Hematopoietic multipotent progenitor cell treated with erythropoietin and hydrocortisone succinate and interleukin-3 and kit ligand, for 8 days (in vitro differentiated cells): ENCODE measurements at regions not wholly inside any gene's neighbourhood (a gene's known extent, or its start where the extent isn't known, plus 50 kb on each side); places are given as distances from the start of the nearest gene placed in this dataset.

Experiments
- DNase-seq: peaks from one replicate; pipeline ENCODE4 v3.0.0-alpha.2; 2015

- no peak for DNase-seq
Measured at GRCh38 chr10:65430979-65431378, 1494.9 kb upstream of the LRRTM3 start.

- DNase-seq, result no peak
Measured at GRCh38 chr10:65470986-65471385, 1454.8 kb upstream of the LRRTM3 start.

- no peak for DNase-seq
Measured at GRCh38 chr10:65482848-65483247, 1443.0 kb upstream of the LRRTM3 start.

- no peak for DNase-seq
Measured at GRCh38 chr10:65491799-65492198, 1434.0 kb upstream of the LRRTM3 start.

GRCh38 chr10:65496541-65496940 lies 1429.3 kb upstream of the LRRTM3 start:
- DNase-seq, result no peak

GRCh38 chr10:65497837-65498236 lies 1428.0 kb upstream of the LRRTM3 start:
- no peak for DNase-seq

- no peak for DNase-seq
Measured at GRCh38 chr10:65500716-65501115, 1425.1 kb upstream of the LRRTM3 start.

- no peak for DNase-seq
Measured at GRCh38 chr10:65501259-65501658, 1424.6 kb upstream of the LRRTM3 start.

GRCh38 chr10:65518379-65518778 lies 1407.5 kb upstream of the LRRTM3 start:
- no peak for DNase-seq

GRCh38 chr10:65528986-65529385 lies 1396.8 kb upstream of the LRRTM3 start:
- DNase-seq, result no peak

- DNase-seq, result no peak
Measured at GRCh38 chr10:65531545-65531944, 1394.3 kb upstream of the LRRTM3 start.

GRCh38 chr10:65534771-65535170 lies 1391.1 kb upstream of the LRRTM3 start:
- DNase-seq, result no peak

- DNase-seq, result no peak
Measured at GRCh38 chr10:65544756-65545155, 1381.1 kb upstream of the LRRTM3 start.

- DNase-seq, result no peak
Measured at GRCh38 chr10:65548001-65548400, 1377.8 kb upstream of the LRRTM3 start.

- DNase-seq, result no peak
Measured at GRCh38 chr10:65550761-65551160, 1375.1 kb upstream of the LRRTM3 start.

GRCh38 chr10:65555192-65555591 lies 1370.6 kb upstream of the LRRTM3 start:
- no peak for DNase-seq

GRCh38 chr10:65556006-65556405 lies 1369.8 kb upstream of the LRRTM3 start:
- DNase-seq, result no peak

- DNase-seq, result no peak
Measured at GRCh38 chr10:65559369-65559768, 1366.5 kb upstream of the LRRTM3 start.

- DNase-seq, result no peak
Measured at GRCh38 chr10:65565246-65565645, 1360.6 kb upstream of the LRRTM3 start.

GRCh38 chr10:65566906-65567305 lies 1358.9 kb upstream of the LRRTM3 start:
- DNase-seq, result no peak

- peak; percentile 83 for DNase-seq
Measured at GRCh38 chr10:65570143-65571010, 1355.5 kb upstream of the LRRTM3 start.

GRCh38 chr10:65571011-65571570 lies 1354.7 kb upstream of the LRRTM3 start:
- DNase-seq, result peak; percentile 60

GRCh38 chr10:65581426-65582026 lies 1344.3 kb upstream of the LRRTM3 start:
- DNase-seq, result no peak

GRCh38 chr10:65602182-65602865 lies 1323.5 kb upstream of the LRRTM3 start:
- no peak for DNase-seq
